ENCODE measurements at regions not wholly inside any gene's neighbourhood (a gene's known extent, or its start where the extent isn't known, plus 50 kb on each side); places are given as distances from the start of the nearest gene placed in this dataset.

- ATAC-seq (ENCODE audit: insufficient read depth, low read depth): no peak
- no peaks in the 10 kb centered on the region for H4K20me1 ChIP-seq (ENCODE audit: insufficient read depth, low read length)
Observed at GRCh38 chr18:65398347-65399075, 352.3 kb upstream of the CDH7 start.

GRCh38 chr18:65380986-65381385 is 369.8 kb upstream of the CDH7 start:
- no peak overlapping the region for H3K9ac ChIP-seq (ENCODE audit: low read depth, low read length)
- TF ChIP-seq EZH2 (IDR thresholded peaks at IDR 0.05; ENCODE audit: borderline replicate concordance, low read depth, low read length, severe bottlenecking) (no peak), CTCF (IDR thresholded peaks at IDR 0.05; ENCODE audit: borderline replicate concordance, extremely low read depth, low read length, poor library complexity, severe bottlenecking) (no peak)
- H3K9me3 ChIP-seq (ENCODE audit: insufficient read depth, low read length, severe bottlenecking): no peaks in the 10 kb centered on the region
- H2AFZ ChIP-seq (ENCODE audit: low read depth, low read length): no peak overlapping the region
- no peak overlapping the region for H3K4me2 ChIP-seq (ENCODE audit: insufficient read depth, low read length)
- H3K36me3 ChIP-seq (ENCODE audit: insufficient read depth, low read length): no peaks in the 10 kb centered on the region
- no peaks in the 10 kb centered on the region for H3K27me3 ChIP-seq (ENCODE audit: insufficient read depth, low read length, poor library complexity)
- no peak overlapping the region for H3K4me3 ChIP-seq (ENCODE audit: low read depth in 1 of 2, low read length in 2 of 2)
- no peak for DNase-seq
- no peak for ATAC-seq (ENCODE audit: insufficient read depth, low read depth)
- H3K79me2 ChIP-seq (ENCODE audit: insufficient read depth, low read length): no peaks in the 10 kb centered on the region
- H3K4me1 ChIP-seq (ENCODE audit: insufficient read depth, low read length): no peaks in the 10 kb centered on the region
- H4K20me1 ChIP-seq (ENCODE audit: insufficient read depth, low read length): no peaks in the 10 kb centered on the region
- H3K27ac ChIP-seq (ENCODE audit: low read length): no peak overlapping the region

More at GRCh38 chr18:65398347-65399075, 352.3 kb upstream of the CDH7 start:
- no peak overlapping the region for H3K9ac ChIP-seq (ENCODE audit: low read depth, low read length)
- no peak for DNase-seq
- H3K27me3 ChIP-seq (ENCODE audit: insufficient read depth, low read length, poor library complexity): no peaks in the 10 kb centered on the region
- TF ChIP-seq EZH2 (IDR thresholded peaks at IDR 0.05; ENCODE audit: borderline replicate concordance, low read depth, low read length, severe bottlenecking) (no peak), CTCF (IDR thresholded peaks at IDR 0.05; ENCODE audit: borderline replicate concordance, extremely low read depth, low read length, poor library complexity, severe bottlenecking) (no peak)
- H3K4me1 ChIP-seq (ENCODE audit: insufficient read depth, low read length): no peaks in the 10 kb centered on the region
- H3K4me3 ChIP-seq (ENCODE audit: low read depth in 1 of 2, low read length in 2 of 2): no peak overlapping the region
- H3K36me3 ChIP-seq (ENCODE audit: insufficient read depth, low read length): no peaks in the 10 kb centered on the region
- no peaks in the 10 kb centered on the region for H3K9me3 ChIP-seq (ENCODE audit: insufficient read depth, low read length, severe bottlenecking)
- no peaks in the 10 kb centered on the region for H3K79me2 ChIP-seq (ENCODE audit: insufficient read depth, low read length)
- H3K4me2 ChIP-seq (ENCODE audit: insufficient read depth, low read length): no peak overlapping the region
- no peak overlapping the region for H3K27ac ChIP-seq (ENCODE audit: low read length)
- no peak overlapping the region for H2AFZ ChIP-seq (ENCODE audit: low read depth, low read length)

GRCh38 chr18:65380571-65380970 is 370.2 kb upstream of the CDH7 start:
- Histone ChIP-seq H3K79me2 (ENCODE audit: insufficient read depth, low read length) (no peaks in the 10 kb centered on the region), H3K9me3 (ENCODE audit: insufficient read depth, low read length, severe bottlenecking) (no peaks in the 10 kb centered on the region), H3K9ac (ENCODE audit: low read depth, low read length) (no peak overlapping the region), H4K20me1 (ENCODE audit: insufficient read depth, low read length) (no peaks in the 10 kb centered on the region), H3K27me3 (ENCODE audit: insufficient read depth, low read length, poor library complexity) (no peaks in the 10 kb centered on the region), H3K27ac (ENCODE audit: low read length) (no peak overlapping the region), H3K4me3 (ENCODE audit: low read depth in 1 of 2, low read length in 2 of 2) (no peak overlapping the region), H3K36me3 (ENCODE audit: insufficient read depth, low read length) (no peaks in the 10 kb centered on the region), H3K4me2 (ENCODE audit: insufficient read depth, low read length) (no peak overlapping the region), H2AFZ (ENCODE audit: low read depth, low read length) (no peak overlapping the region), H3K4me1 (ENCODE audit: insufficient read depth, low read length) (no peaks in the 10 kb centered on the region)
- TF ChIP-seq EZH2 (IDR thresholded peaks at IDR 0.05; ENCODE audit: borderline replicate concordance, low read depth, low read length, severe bottlenecking): no peak
- TF ChIP-seq CTCF (IDR thresholded peaks at IDR 0.05; ENCODE audit: borderline replicate concordance, extremely low read depth, low read length, poor library complexity, severe bottlenecking): no peak
- ATAC-seq (ENCODE audit: insufficient read depth, low read depth): no peak
- DNase-seq: no peak

Measured in DND-41 (cell line).